Hepatocyte (in vitro differentiated cells): ENCODE measurements at regions not wholly inside any gene's neighbourhood (a gene's known extent, or its start where the extent isn't known, plus 50 kb on each side); places are given as distances from the start of the nearest gene placed in this dataset.

Source experiments
- DNase-seq: peaks from one replicate; pipeline ENCODE4 v3.0.0-alpha.2; 2016; ENCODE audit warnings: low spot score
- H2AFZ ChIP-seq: fragments of 200-600 bp; sonication (generic); 2 replicates; pipeline ENCODE4 v1.6.0; 2016; ENCODE audit warnings: antibody characterized with exemption, mild to moderate bottlenecking
- H3K27ac ChIP-seq: fragments of 200-600 bp; sonication (generic); 2 replicates; pipeline ENCODE4 v1.5.1; 2016; ENCODE audit warnings: mild to moderate bottlenecking
- H3K27me3 ChIP-seq: fragments of 200-600 bp; sonication (generic); 2 replicates; pipeline ENCODE4 v1.6.1; 2016
- H3K36me3 ChIP-seq: fragments of 200-600 bp; sonication (generic); replicated peaks from 2 replicates; pipeline ENCODE4 v1.5.1; 2016; ENCODE audit warnings: low read depth; ENCODE audit not compliant: insufficient read depth
- H3K4me1 ChIP-seq: fragments of 200-600 bp; sonication (generic); 2 replicates; pipeline ENCODE4 v1.5.1; 2016; ENCODE audit warnings: mild to moderate bottlenecking, moderate library complexity; ENCODE audit not compliant: insufficient read depth
- H3K4me2 ChIP-seq: fragments of 200-600 bp; sonication (generic); 2 replicates; pipeline ENCODE4 v1.6.0; 2016
- H3K4me3 ChIP-seq: fragments of 200-600 bp; sonication (generic); 2 replicates; pipeline ENCODE4 v1.5.1; 2016; ENCODE audit warnings: mild to moderate bottlenecking
- H3K79me2 ChIP-seq: fragments of 200-600 bp; sonication (generic); 2 replicates; pipeline ENCODE4 v1.6.0; 2017; ENCODE audit warnings: mild to moderate bottlenecking
- H3K9me2 ChIP-seq: fragments of 200-600 bp; sonication (generic); replicated peaks from 2 replicates; pipeline ENCODE4 v1.6.0; 2017; ENCODE audit warnings: mild to moderate bottlenecking; ENCODE audit not compliant: insufficient read depth
- H3K9me3 ChIP-seq: fragments of 200-600 bp; sonication (generic); 2 replicates; pipeline ENCODE4 v1.5.1; 2016; ENCODE audit warnings: low read depth, mild to moderate bottlenecking
- H4K20me1 ChIP-seq: fragments of 200-600 bp; sonication (generic); 2 replicates; pipeline ENCODE4 v1.6.0; 2016; ENCODE audit warnings: mild to moderate bottlenecking; ENCODE audit not compliant: insufficient read depth, poor library complexity, severe bottlenecking
- EZH2 ChIP-seq: fragments of 200-600 bp; sonication (generic); IDR thresholded peaks from 2 replicates; pipeline ENCODE4 v1.6.1; 2016; ENCODE audit warnings: antibody characterized with exemption, mild to moderate bottlenecking, borderline replicate concordance
- EZH2phosphoT487 ChIP-seq: fragments of 200-600 bp; sonication (generic); IDR thresholded peaks from one replicate; pipeline ENCODE4 v1.6.1; 2018; ENCODE audit warnings: antibody characterized with exemption, mild to moderate bottlenecking, low read depth, moderate library complexity; ENCODE audit not compliant: unreplicated experiment, severe bottlenecking
- WGBS: methylation state at CpG from one replicate; pipeline ENCODE4 v1.1.6; 2016; ENCODE audit warnings: low lambda C conversion rate; ENCODE audit errors: missing lambda C conversion rate; 5-methylcytosine and 5-hydroxymethylcytosine counted together
- TF ChIP-seq, protein P1 (sequence below): fragments of 200-600 bp; sonication (generic); IDR thresholded peaks from 2 replicates; pipeline ENCODE4 v1.5.1; 2016; ENCODE audit warnings: antibody characterized with exemption, mild to moderate bottlenecking; ENCODE audit not compliant: poor library complexity

GRCh38 chr9:19941874-19942273 is 153.0 kb upstream of the SLC24A2 start:
- 94% methylated on average over 2 of the region's 2 CpGs for WGBS
- no peaks in the 10 kb centered on the region for H3K36me3 ChIP-seq
- no peak overlapping the region for H3K4me3 ChIP-seq
- H3K27me3 ChIP-seq, result no peaks in the 10 kb centered on the region
- H3K4me2 ChIP-seq, result no peak overlapping the region
- H3K27ac ChIP-seq, result no peak overlapping the region
- peaks cover 4% of the 10 kb centered on the region for H3K4me1 ChIP-seq
- H4K20me1 ChIP-seq, result no peaks in the 10 kb centered on the region
- DNase-seq, result no peak
- no peaks in the 10 kb centered on the region for H3K9me2 ChIP-seq
- H2AFZ ChIP-seq, result no peak overlapping the region
- H3K79me2 ChIP-seq, result no peaks in the 10 kb centered on the region
- peaks cover 3% of the 10 kb centered on the region for H3K9me3 ChIP-seq
- TF ChIP-seq EZH2, result no peak
- TF ChIP-seq, protein P1, sequence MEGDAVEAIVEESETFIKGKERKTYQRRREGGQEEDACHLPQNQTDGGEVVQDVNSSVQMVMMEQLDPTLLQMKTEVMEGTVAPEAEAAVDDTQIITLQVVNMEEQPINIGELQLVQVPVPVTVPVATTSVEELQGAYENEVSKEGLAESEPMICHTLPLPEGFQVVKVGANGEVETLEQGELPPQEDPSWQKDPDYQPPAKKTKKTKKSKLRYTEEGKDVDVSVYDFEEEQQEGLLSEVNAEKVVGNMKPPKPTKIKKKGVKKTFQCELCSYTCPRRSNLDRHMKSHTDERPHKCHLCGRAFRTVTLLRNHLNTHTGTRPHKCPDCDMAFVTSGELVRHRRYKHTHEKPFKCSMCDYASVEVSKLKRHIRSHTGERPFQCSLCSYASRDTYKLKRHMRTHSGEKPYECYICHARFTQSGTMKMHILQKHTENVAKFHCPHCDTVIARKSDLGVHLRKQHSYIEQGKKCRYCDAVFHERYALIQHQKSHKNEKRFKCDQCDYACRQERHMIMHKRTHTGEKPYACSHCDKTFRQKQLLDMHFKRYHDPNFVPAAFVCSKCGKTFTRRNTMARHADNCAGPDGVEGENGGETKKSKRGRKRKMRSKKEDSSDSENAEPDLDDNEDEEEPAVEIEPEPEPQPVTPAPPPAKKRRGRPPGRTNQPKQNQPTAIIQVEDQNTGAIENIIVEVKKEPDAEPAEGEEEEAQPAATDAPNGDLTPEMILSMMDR, result no peak
- TF ChIP-seq EZH2phosphoT487, result no peak

DNA sequence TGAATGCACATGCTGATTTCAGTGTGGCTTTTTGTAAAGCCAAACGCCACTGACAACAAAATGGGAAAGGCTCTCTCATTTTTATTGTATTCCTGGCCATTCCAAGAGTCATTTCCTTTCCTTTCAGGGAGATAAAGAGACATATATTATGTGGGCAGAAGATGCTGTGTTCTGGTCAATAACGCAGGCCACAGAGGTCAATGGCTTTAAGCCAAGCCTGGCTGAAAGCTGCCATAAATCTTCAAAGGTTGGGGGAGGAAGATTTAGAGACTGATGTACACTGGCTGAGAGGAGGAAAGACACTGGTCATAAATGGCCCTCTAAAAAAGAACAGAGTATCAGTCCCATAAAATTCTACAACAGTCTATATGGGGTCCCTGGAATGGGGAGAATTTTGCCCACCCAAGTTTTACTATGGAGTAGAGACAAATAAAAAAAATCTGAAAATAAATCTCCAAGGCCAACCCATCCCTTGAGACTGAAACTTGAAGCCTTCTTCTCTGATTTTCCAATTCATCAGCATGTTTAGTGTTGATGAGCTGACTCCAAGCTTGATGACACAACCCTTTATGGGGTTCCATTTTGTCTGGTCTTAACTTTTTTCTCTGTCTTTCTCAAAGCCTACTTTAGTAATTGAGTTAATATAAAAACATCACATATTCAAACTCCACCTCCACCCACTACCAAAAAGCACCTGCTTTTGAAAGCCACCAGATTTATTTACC is 152.1 kb upstream of the SLC24A2 start:
- no peak overlapping the region for H3K4me3 ChIP-seq
- WGBS, result 45% methylated on average over 2 of the region's 2 CpGs
- H3K9me3 ChIP-seq, result peaks cover 3% of the 10 kb centered on the region
- no peak overlapping the region for H3K4me2 ChIP-seq
- no peaks in the 10 kb centered on the region for H3K79me2 ChIP-seq
- no peaks in the 10 kb centered on the region for H3K9me2 ChIP-seq
- H2AFZ ChIP-seq, result no peak overlapping the region
- no peaks in the 10 kb centered on the region for H3K27me3 ChIP-seq
- H3K36me3 ChIP-seq, result no peaks in the 10 kb centered on the region
- no peak for TF ChIP-seq EZH2phosphoT487
- no peak overlapping the region for H3K27ac ChIP-seq
- no peak for DNase-seq
- H3K4me1 ChIP-seq, result no peaks in the 10 kb centered on the region
- H4K20me1 ChIP-seq, result no peaks in the 10 kb centered on the region

- Histone ChIP-seq H3K36me3 (no peaks in the 10 kb centered on the region), H3K4me2 (no peak overlapping the region), H3K9me2 (no peaks in the 10 kb centered on the region), H3K9me3 (peaks cover 3% of the 10 kb centered on the region), H3K4me1 (no peaks in the 10 kb centered on the region), H3K27ac (no peak overlapping the region), H3K79me2 (no peaks in the 10 kb centered on the region), H3K4me3 (no peak overlapping the region), H4K20me1 (no peaks in the 10 kb centered on the region), H2AFZ (no peak overlapping the region), H3K27me3 (no peaks in the 10 kb centered on the region)
- TF ChIP-seq, protein P1, result no peak
- TF ChIP-seq EZH2phosphoT487 (no peak), EZH2 (no peak)
- DNase-seq, result no peak
- WGBS, result 52% methylated on average over 5 of the region's 5 CpGs
Measured at GRCh38 chr9:19939734-19940278, 151.0 kb upstream of the SLC24A2 start.

DNA sequence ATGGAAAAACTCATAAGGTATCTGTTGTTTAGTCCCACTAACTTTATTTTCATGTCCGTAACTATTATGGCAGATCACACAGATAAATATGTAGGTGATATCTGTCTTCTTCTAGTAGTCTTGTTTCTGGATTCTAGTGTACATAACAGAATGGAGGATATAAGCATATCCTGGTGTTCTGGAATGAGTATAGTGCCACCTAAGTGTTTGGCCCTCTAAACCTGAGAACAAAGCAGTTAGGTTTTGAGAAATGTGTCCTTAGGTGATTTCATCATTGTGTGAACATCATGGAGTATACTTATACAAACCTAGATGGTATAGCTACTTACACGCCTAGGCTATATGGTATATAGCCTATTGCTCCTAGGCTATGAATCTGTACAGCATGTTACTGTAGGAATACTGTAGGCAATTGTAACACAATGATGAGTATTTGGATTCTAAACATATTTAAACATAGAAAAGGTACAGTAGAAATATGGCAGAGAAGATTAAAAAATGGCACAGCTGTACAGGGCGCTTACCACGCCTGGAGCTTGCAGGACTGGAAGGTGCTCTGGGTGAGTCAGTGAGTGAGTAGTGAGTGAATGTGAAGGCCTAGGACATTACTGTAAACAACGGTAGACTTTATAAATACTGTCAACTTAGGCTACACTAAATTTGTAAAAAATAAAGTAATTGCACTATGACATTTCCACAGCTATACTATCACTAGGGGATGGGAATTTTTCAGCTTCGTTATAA is 150.3 kb upstream of the SLC24A2 start:
- Histone ChIP-seq H3K27me3 (no peaks in the 10 kb centered on the region), H2AFZ (no peak overlapping the region), H3K4me3 (no peak overlapping the region), H3K79me2 (no peaks in the 10 kb centered on the region), H3K36me3 (no peaks in the 10 kb centered on the region), H4K20me1 (no peaks in the 10 kb centered on the region), H3K9me3 (peaks cover 3% of the 10 kb centered on the region), H3K9me2 (no peaks in the 10 kb centered on the region), H3K4me1 (no peaks in the 10 kb centered on the region), H3K27ac (no peak overlapping the region), H3K4me2 (no peak overlapping the region)
- TF ChIP-seq, protein P1, result no peak
- TF ChIP-seq EZH2phosphoT487 (no peak), EZH2 (no peak)
- 88% methylated on average over 6 of the region's 6 CpGs for WGBS
- no peak for DNase-seq
